Panc1 (cell line): ENCODE measurements at regions not wholly inside any gene's neighbourhood (a gene's known extent, or its start where the extent isn't known, plus 50 kb on each side); places are given as distances from the start of the nearest gene placed in this dataset.

Experiments used
- ATAC-seq: fragments of 200-7000 bp; cut with Tn5 transposase; 2 replicates; pipeline ENCODE4 v1.9.1; 2020; ENCODE audit warnings: mild to moderate bottlenecking, moderate library complexity
- BruUV-seq: library from RNA; stranded (reverse); fragments of 400-500 nt; replicated peaks from 2 replicates; lab custom pipeline; 2021; lab: Mats Ljungman, UMichigan
- CTCF ChIA-PET: fragments of 300-600 bp; sonication (Branson Sonifier 250); formaldehyde crosslinking; loops from one replicate; lab custom pipeline; 2022; ENCODE audit warnings: antibody characterized with exemption; lab: Charles Lee
- POLR2A ChIA-PET: fragments of 300-600 bp; sonication (Branson Sonifier 250); formaldehyde crosslinking; loops from one replicate; lab custom pipeline; 2022; ENCODE audit warnings: antibody characterized with exemption; lab: Charles Lee
- DNase-seq: peaks from one replicate; pipeline ENCODE4 v3.0.0-alpha.2; 2010; ENCODE audit warnings: low read depth, low spot score
- H3K27ac ChIP-seq: 2 replicates; pipeline ENCODE4 v1.5.1; 2011; ENCODE audit warnings: mild to moderate bottlenecking, low read length, inconsistent platforms
- H3K27me3 ChIP-seq: fragments of 200-500 bp; sonication (Bioruptor generic); 2 replicates; pipeline ENCODE4 v1.6.0; 2014; ENCODE audit warnings: low read length, inconsistent platforms; ENCODE audit not compliant: control insufficient read depth, insufficient read depth
- H3K36me3 ChIP-seq: fragments of 200-500 bp; sonication (Bioruptor generic); 2 replicates; pipeline ENCODE4 v1.5.1; 2014; ENCODE audit warnings: inconsistent platforms, mild to moderate bottlenecking, low read length, moderate library complexity; ENCODE audit not compliant: control insufficient read depth, insufficient read depth
- H3K4me1 ChIP-seq: 2 replicates; pipeline ENCODE4 v1.5.1; 2011; ENCODE audit warnings: inconsistent platforms, mild to moderate bottlenecking, low read length, moderate library complexity; ENCODE audit not compliant: control insufficient read depth, insufficient read depth
- H3K4me3 ChIP-seq, 2 experiments: 2 replicates each; pipeline ENCODE4 v1.5.1; 2011 to 2012; ENCODE audit warnings: low read depth in 2 of 2, low read length in 2 of 2, mild to moderate bottlenecking in 2 of 2, inconsistent platforms in 1 of 2, moderate library complexity in 1 of 2
- H3K9me3 ChIP-seq: fragments of 200-500 bp; sonication (Bioruptor generic); 2 replicates; pipeline ENCODE4 v1.5.1; 2014; ENCODE audit warnings: low read depth, mild to moderate bottlenecking, inconsistent platforms, low read length, moderate library complexity; ENCODE audit not compliant: control insufficient read depth, insufficient read depth
- POLR2AphosphoS5 ChIP-seq: IDR thresholded peaks from 2 replicates; pipeline ENCODE4 v1.6.1; 2012; ENCODE audit warnings: mild to moderate bottlenecking, low read depth, low read length, moderate library complexity
- SIN3A ChIP-seq: IDR thresholded peaks from 2 replicates; pipeline ENCODE4 v1.6.1; 2012; ENCODE audit warnings: low read depth, mild to moderate bottlenecking, low read length, moderate library complexity, borderline replicate concordance; ENCODE audit not compliant: insufficient read depth
- TCF7L2 ChIP-seq: IDR thresholded peaks from 2 replicates; pipeline ENCODE4 v1.6.1; 2011; ENCODE audit warnings: mild to moderate bottlenecking, low read depth, low read length, inconsistent platforms
- in situ Hi-C: cut with HindIII; loops from 2 replicates; pipeline ENCODE4 v1.10.0; 2016; ENCODE audit warnings: low sequenced_read_pairs, low pct_unique_long_range_greater_than_20kb
- intact Hi-C: fragments of 100-400 bp; cut with micrococcal nuclease; formaldehyde crosslinking; loops from one replicate; pipeline ENCODE4 v1.10.0; 2022; ENCODE audit not compliant: unreplicated experiment
- TF ChIP-seq, protein P1 (sequence below), 2 experiments: IDR thresholded peaks; 2 replicates each; pipeline ENCODE4 v1.6.1; 2011 to 2012; ENCODE audit warnings: low read depth in 2 of 2, control low read depth in 1 of 2, low read length in 1 of 2, mild to moderate bottlenecking in 1 of 2, moderate library complexity in 1 of 2; ENCODE audit not compliant: insufficient read depth in 1 of 2
- TF ChIP-seq, protein P2 (sequence below): fragments of 450-650 bp; IDR thresholded peaks from 2 replicates; pipeline ENCODE4 v1.5.1; 2017; ENCODE audit warnings: mild to moderate bottlenecking

GRCh38 chr3:164397462-164397861 lies 680.8 kb downstream of the SI start:
- Histone ChIP-seq H3K36me3 (no peaks in the 10 kb centered on the region), H3K9me3 (no peaks in the 10 kb centered on the region), H3K27me3 (no peaks in the 10 kb centered on the region), H3K4me3 (no peak overlapping the region), H3K4me1 (no peaks in the 10 kb centered on the region), H3K27ac (no peak overlapping the region)
- CTCF ChIA-PET: no interaction called here
- ATAC-seq (no peak), DNase-seq (no peak)
- in situ Hi-C loops (no loop called here), intact Hi-C loops (no loop called here)
- POLR2A ChIA-PET: no interaction called here
- no TSS peak for BruUV-seq
- TF ChIP-seq POLR2AphosphoS5 (no peak), SIN3A (no peak)
- TF ChIP-seq, protein P1, sequence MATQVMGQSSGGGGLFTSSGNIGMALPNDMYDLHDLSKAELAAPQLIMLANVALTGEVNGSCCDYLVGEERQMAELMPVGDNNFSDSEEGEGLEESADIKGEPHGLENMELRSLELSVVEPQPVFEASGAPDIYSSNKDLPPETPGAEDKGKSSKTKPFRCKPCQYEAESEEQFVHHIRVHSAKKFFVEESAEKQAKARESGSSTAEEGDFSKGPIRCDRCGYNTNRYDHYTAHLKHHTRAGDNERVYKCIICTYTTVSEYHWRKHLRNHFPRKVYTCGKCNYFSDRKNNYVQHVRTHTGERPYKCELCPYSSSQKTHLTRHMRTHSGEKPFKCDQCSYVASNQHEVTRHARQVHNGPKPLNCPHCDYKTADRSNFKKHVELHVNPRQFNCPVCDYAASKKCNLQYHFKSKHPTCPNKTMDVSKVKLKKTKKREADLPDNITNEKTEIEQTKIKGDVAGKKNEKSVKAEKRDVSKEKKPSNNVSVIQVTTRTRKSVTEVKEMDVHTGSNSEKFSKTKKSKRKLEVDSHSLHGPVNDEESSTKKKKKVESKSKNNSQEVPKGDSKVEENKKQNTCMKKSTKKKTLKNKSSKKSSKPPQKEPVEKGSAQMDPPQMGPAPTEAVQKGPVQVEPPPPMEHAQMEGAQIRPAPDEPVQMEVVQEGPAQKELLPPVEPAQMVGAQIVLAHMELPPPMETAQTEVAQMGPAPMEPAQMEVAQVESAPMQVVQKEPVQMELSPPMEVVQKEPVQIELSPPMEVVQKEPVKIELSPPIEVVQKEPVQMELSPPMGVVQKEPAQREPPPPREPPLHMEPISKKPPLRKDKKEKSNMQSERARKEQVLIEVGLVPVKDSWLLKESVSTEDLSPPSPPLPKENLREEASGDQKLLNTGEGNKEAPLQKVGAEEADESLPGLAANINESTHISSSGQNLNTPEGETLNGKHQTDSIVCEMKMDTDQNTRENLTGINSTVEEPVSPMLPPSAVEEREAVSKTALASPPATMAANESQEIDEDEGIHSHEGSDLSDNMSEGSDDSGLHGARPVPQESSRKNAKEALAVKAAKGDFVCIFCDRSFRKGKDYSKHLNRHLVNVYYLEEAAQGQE (IDR thresholded peaks at IDR 0.05; ENCODE audit: insufficient read depth in 1 of 2, low read depth in 2 of 2, low read length in 1 of 2): no peak

DNA sequence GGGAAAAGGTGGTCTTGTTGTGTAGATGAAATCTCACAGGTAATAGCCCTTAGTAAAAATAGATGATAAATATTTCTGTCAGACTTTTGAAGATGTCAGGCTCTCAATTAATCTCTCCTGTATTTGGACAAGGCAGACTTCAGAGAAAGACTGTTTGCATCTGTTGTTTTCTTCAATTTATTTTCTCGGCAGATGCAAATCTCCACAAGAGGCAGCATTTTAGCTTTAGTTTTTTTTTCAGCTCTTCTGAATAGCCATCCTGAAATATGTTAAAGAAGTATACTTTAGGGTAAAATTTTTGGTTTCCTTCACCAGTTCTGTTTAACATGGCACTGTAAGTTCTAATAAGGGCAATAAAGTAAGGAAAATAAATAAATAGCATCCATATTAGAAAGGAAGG lies 685.1 kb downstream of the SI start:
- no peaks in the 10 kb centered on the region for H3K36me3 ChIP-seq
- no peak overlapping the region for H3K27ac ChIP-seq
- no peak for ATAC-seq
- CTCF ChIA-PET: no interaction called here
- TF ChIP-seq, protein P2, sequence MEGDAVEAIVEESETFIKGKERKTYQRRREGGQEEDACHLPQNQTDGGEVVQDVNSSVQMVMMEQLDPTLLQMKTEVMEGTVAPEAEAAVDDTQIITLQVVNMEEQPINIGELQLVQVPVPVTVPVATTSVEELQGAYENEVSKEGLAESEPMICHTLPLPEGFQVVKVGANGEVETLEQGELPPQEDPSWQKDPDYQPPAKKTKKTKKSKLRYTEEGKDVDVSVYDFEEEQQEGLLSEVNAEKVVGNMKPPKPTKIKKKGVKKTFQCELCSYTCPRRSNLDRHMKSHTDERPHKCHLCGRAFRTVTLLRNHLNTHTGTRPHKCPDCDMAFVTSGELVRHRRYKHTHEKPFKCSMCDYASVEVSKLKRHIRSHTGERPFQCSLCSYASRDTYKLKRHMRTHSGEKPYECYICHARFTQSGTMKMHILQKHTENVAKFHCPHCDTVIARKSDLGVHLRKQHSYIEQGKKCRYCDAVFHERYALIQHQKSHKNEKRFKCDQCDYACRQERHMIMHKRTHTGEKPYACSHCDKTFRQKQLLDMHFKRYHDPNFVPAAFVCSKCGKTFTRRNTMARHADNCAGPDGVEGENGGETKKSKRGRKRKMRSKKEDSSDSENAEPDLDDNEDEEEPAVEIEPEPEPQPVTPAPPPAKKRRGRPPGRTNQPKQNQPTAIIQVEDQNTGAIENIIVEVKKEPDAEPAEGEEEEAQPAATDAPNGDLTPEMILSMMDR: peak; percentile 8; the same call in 1 of the 2 replicates
- no peak for TF ChIP-seq SIN3A
- intact Hi-C loops: no loop called here
- no TSS peak for BruUV-seq
- H3K4me3 ChIP-seq: no peak overlapping the region
- H3K4me1 ChIP-seq: no peaks in the 10 kb centered on the region
- no peaks in the 10 kb centered on the region for H3K9me3 ChIP-seq
- in situ Hi-C loops: no loop called here
- POLR2A ChIA-PET: no interaction called here
- DNase-seq: no peak
- H3K27me3 ChIP-seq: no peaks in the 10 kb centered on the region

DNA sequence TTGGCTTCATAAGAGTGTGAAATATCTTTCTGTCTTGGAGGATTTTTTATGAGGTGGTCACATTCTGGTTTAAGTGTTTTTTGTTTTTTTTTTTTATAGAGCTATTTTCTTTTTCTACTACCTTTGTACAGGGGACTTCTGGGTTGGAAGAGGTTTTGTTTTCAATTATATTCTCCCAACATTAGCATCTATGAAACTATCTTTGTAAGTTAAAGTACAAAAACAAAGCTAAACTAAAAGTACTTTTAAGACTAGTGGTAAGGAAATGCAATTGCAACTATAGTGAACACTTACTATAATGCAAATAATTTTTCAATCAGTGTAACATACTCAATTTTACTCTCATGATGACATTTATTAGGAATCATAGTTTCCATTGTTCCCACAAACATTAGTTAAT lies 688.2 kb downstream of the SI start:
- intact Hi-C loops: no loop called here
- no TSS peak for BruUV-seq
- no peaks in the 10 kb centered on the region for H3K36me3 ChIP-seq
- POLR2A ChIA-PET: no interaction called here
- H3K27me3 ChIP-seq: no peaks in the 10 kb centered on the region
- H3K9me3 ChIP-seq: no peaks in the 10 kb centered on the region
- H3K27ac ChIP-seq: no peak overlapping the region
- no peak overlapping the region for H3K4me3 ChIP-seq
- TF ChIP-seq POLR2AphosphoS5 (no peak), SIN3A (no peak), TCF7L2 (no peak)
- TF ChIP-seq, protein P1 (IDR thresholded peaks at IDR 0.05; ENCODE audit: insufficient read depth in 1 of 2, low read depth in 2 of 2, low read length in 1 of 2): no peak
- TF ChIP-seq, protein P2: no peak
- no peaks in the 10 kb centered on the region for H3K4me1 ChIP-seq
- DNase-seq (no peak), ATAC-seq (no peak)
- CTCF ChIA-PET: no interaction called here
- in situ Hi-C loops: no loop called here
